A673 (cell line): ENCODE measurements at regions not wholly inside any gene's neighbourhood (a gene's known extent, or its start where the extent isn't known, plus 50 kb on each side); places are given as distances from the start of the nearest gene placed in this dataset.

Source experiments
- BruUV-seq: library from RNA; stranded (reverse); fragments of 400-500 nt; replicated peaks from 2 replicates; lab custom pipeline; 2021; lab: Mats Ljungman, UMichigan
- CTCF ChIA-PET: fragments of 300-600 bp; sonication (Branson Sonifier 250); formaldehyde crosslinking; loops from one replicate; lab custom pipeline; 2022; ENCODE audit warnings: antibody characterized with exemption; lab: Charles Lee
- POLR2A ChIA-PET: fragments of 300-600 bp; sonication (Branson Sonifier 250); formaldehyde crosslinking; loops from one replicate; lab custom pipeline; 2022; ENCODE audit warnings: antibody characterized with exemption; ENCODE audit not compliant: low non-redundant PET; lab: Charles Lee
- DNase-seq: peaks from one replicate; pipeline ENCODE4 v3.0.0-alpha.2; 2015; ENCODE audit warnings: low spot score
- H3K27ac ChIP-seq: fragments of 200-600 bp; sonication (generic); 2 replicates; pipeline ENCODE4 v1.5.1; 2016; ENCODE audit warnings: mixed run types, low read depth, mild to moderate bottlenecking, mixed read lengths, antibody characterized with exemption, low read length; ENCODE audit not compliant: poor library complexity, severe bottlenecking
- H3K27me3 ChIP-seq: fragments of 200-600 bp; sonication (generic); replicated peaks from 2 replicates; pipeline ENCODE4 v1.6.1; 2017; ENCODE audit warnings: mixed run types, low read depth, mild to moderate bottlenecking, mixed read lengths, antibody characterized with exemption, low read length; ENCODE audit not compliant: insufficient read depth, poor library complexity
- H3K36me3 ChIP-seq: fragments of 200-600 bp; sonication (generic); 2 replicates; pipeline ENCODE4 v1.6.1; 2016; ENCODE audit warnings: mixed run types, mild to moderate bottlenecking, mixed read lengths, antibody characterized with exemption, low read length; ENCODE audit not compliant: insufficient read depth, poor library complexity, severe bottlenecking
- H3K4me1 ChIP-seq: fragments of 200-600 bp; sonication (generic); 2 replicates; pipeline ENCODE4 v1.6.1; 2017; ENCODE audit warnings: mixed run types, mild to moderate bottlenecking, mixed read lengths, antibody characterized with exemption, low read length; ENCODE audit not compliant: insufficient read depth, poor library complexity, severe bottlenecking
- H3K4me3 ChIP-seq: fragments of 200-600 bp; sonication (generic); 2 replicates; pipeline ENCODE4 v1.5.1; 2016; ENCODE audit warnings: low read depth, mixed run types, mild to moderate bottlenecking, mixed read lengths, low read length; ENCODE audit not compliant: poor library complexity, severe bottlenecking
- H3K9me3 ChIP-seq: fragments of 200-600 bp; sonication (generic); 2 replicates; pipeline ENCODE4 v1.6.1; 2016; ENCODE audit warnings: mixed run types, low read depth, mild to moderate bottlenecking, mixed read lengths, antibody characterized with exemption, low read length; ENCODE audit not compliant: poor library complexity, severe bottlenecking
- EZH2 ChIP-seq: fragments of 200-600 bp; sonication (generic); IDR thresholded peaks from 2 replicates; pipeline ENCODE4 v1.6.1; 2017; ENCODE audit warnings: borderline replicate concordance, low read depth, mild to moderate bottlenecking, mixed read lengths, antibody characterized with exemption, low read length; ENCODE audit not compliant: poor library complexity, severe bottlenecking
- intact Hi-C: fragments of 100-400 bp; cut with micrococcal nuclease; formaldehyde crosslinking; loops from one replicate; pipeline ENCODE4 v1.10.0; 2022; ENCODE audit not compliant: unreplicated experiment
- TF ChIP-seq, protein P1 (sequence below): fragments of 300-800, 200-600 bp; sonication (generic); conservative IDR thresholded peaks from 2 replicates; pipeline ENCODE4 v1.5.1; 2017; ENCODE audit warnings: low read depth, mild to moderate bottlenecking, antibody characterized with exemption, low read length, moderate library complexity, mixed read lengths

GRCh38 chr1:187229496-187229895 lies 400.7 kb downstream of the PLA2G4A start:
- Histone ChIP-seq H3K27me3 (no peaks in the 10 kb centered on the region), H3K4me3 (no peak overlapping the region), H3K4me1 (peaks cover 3% of the 10 kb centered on the region), H3K27ac (no peak overlapping the region), H3K36me3 (no peaks in the 10 kb centered on the region), H3K9me3 (no peaks in the 10 kb centered on the region)
- ChIA-PET POLR2A (no interaction called here), CTCF (no interaction called here)
- DNase-seq, result no peak
- TF ChIP-seq, protein P1, sequence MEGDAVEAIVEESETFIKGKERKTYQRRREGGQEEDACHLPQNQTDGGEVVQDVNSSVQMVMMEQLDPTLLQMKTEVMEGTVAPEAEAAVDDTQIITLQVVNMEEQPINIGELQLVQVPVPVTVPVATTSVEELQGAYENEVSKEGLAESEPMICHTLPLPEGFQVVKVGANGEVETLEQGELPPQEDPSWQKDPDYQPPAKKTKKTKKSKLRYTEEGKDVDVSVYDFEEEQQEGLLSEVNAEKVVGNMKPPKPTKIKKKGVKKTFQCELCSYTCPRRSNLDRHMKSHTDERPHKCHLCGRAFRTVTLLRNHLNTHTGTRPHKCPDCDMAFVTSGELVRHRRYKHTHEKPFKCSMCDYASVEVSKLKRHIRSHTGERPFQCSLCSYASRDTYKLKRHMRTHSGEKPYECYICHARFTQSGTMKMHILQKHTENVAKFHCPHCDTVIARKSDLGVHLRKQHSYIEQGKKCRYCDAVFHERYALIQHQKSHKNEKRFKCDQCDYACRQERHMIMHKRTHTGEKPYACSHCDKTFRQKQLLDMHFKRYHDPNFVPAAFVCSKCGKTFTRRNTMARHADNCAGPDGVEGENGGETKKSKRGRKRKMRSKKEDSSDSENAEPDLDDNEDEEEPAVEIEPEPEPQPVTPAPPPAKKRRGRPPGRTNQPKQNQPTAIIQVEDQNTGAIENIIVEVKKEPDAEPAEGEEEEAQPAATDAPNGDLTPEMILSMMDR, result no peak
- no peak for TF ChIP-seq EZH2
- BruUV-seq, result no TSS peak
- intact Hi-C loops, result no loop called here

DNA sequence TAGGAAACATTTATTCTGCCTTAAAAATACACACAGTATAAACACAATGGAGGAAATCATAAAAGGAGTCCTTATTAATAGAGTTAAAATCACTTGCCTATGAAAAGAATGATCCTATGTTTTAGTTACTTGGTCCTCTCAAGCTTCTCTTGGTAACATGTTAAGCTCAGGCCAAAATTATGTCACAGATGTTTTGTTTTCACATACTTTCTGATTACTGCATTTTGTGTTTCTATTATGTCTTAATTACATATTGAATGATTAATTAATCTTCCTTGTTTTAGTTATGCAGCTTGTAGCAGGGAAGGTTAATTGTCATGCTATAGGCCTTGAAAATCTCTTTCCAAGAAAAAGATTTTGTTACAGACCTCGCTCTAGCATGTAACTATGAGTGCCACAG lies 406.0 kb downstream of the PLA2G4A start:
- Histone ChIP-seq H3K4me3 (no peak overlapping the region), H3K36me3 (no peaks in the 10 kb centered on the region), H3K4me1 (no peaks in the 10 kb centered on the region), H3K27me3 (no peaks in the 10 kb centered on the region), H3K27ac (no peak overlapping the region), H3K9me3 (no peaks in the 10 kb centered on the region)
- no TSS peak for BruUV-seq
- no peak for DNase-seq
- CTCF ChIA-PET, result interaction anchor here (0.6 kb wide), 1 partner anchor 10 kb away, joined by 5 read pairs; no protein-coding TSS in a partner anchor
- TF ChIP-seq, protein P1, result no peak
- TF ChIP-seq EZH2, result no peak
- POLR2A ChIA-PET, result no interaction called here
- intact Hi-C loops, result no loop called here

- ChIA-PET CTCF (no interaction called here), POLR2A (no interaction called here)
- no peak for DNase-seq
- Histone ChIP-seq H3K9me3 (no peaks in the 10 kb centered on the region), H3K27me3 (no peaks in the 10 kb centered on the region), H3K36me3 (no peaks in the 10 kb centered on the region), H3K4me1 (no peaks in the 10 kb centered on the region), H3K4me3 (no peak overlapping the region), H3K27ac (no peak overlapping the region)
- BruUV-seq, result no TSS peak
- TF ChIP-seq, protein P1, result no peak
- TF ChIP-seq EZH2, result no peak
- intact Hi-C loops, result no loop called here
Measured at GRCh38 chr1:187236199-187236598, 407.4 kb downstream of the PLA2G4A start.
